ENCODE measurements at regions not wholly inside any gene's neighbourhood (a gene's known extent, or its start where the extent isn't known, plus 50 kb on each side); places are given as distances from the start of the nearest gene placed in this dataset.

DNA sequence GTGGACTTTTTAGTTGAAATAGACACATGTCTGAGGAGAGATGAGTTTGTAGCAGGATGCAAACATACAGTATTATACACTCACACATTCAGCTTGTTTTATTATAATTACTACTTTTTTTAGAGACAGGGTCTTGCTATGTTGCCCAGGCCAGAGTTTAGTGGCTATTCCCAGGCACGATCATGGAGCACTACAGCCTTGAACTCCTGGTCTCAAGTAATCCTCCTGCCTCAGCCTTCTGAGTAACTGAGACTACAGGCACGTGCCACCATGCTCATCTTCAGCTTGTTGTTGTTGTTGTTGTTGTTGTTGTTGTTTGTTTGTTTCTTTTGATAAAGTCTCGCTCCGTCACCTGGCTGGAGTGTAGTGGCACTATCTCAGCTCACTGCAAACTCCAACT, 94.7 kb upstream of the ACSL4 start:
- TF ChIP-seq, protein P1, sequence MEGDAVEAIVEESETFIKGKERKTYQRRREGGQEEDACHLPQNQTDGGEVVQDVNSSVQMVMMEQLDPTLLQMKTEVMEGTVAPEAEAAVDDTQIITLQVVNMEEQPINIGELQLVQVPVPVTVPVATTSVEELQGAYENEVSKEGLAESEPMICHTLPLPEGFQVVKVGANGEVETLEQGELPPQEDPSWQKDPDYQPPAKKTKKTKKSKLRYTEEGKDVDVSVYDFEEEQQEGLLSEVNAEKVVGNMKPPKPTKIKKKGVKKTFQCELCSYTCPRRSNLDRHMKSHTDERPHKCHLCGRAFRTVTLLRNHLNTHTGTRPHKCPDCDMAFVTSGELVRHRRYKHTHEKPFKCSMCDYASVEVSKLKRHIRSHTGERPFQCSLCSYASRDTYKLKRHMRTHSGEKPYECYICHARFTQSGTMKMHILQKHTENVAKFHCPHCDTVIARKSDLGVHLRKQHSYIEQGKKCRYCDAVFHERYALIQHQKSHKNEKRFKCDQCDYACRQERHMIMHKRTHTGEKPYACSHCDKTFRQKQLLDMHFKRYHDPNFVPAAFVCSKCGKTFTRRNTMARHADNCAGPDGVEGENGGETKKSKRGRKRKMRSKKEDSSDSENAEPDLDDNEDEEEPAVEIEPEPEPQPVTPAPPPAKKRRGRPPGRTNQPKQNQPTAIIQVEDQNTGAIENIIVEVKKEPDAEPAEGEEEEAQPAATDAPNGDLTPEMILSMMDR (IDR thresholded peaks at IDR 0.05) = no peak
- TF ChIP-seq POLR2A (IDR thresholded peaks at IDR 0.05) = no peak
